ENCODE measurements at regions not wholly inside any gene's neighbourhood (a gene's known extent, or its start where the extent isn't known, plus 50 kb on each side); places are given as distances from the start of the nearest gene placed in this dataset.

GRCh38 chr6:81228912-81229555, 523.4 kb downstream of the TENT5A start:
- H3K4me3 ChIP-seq (ENCODE audit: low read depth, low read length) = no peak overlapping the region
- TF ChIP-seq CTCF (IDR thresholded peaks at IDR 0.05; ENCODE audit: insufficient read depth, low read length, poor library complexity, severe bottlenecking) = no peak
- no peak for DNase-seq (ENCODE audit: low read depth)
- no peaks in the 10 kb centered on the region for H3K27me3 ChIP-seq (ENCODE audit: control insufficient read depth, insufficient read depth, low read length)
- no peaks in the 10 kb centered on the region for H3K36me3 ChIP-seq (ENCODE audit: control insufficient read depth, insufficient read depth, low read length)

GRCh38 chr6:81226957-81227356, 525.5 kb downstream of the TENT5A start:
- no peak for TF ChIP-seq CTCF (IDR thresholded peaks at IDR 0.05; ENCODE audit: insufficient read depth, low read length, poor library complexity, severe bottlenecking)
- H3K27me3 ChIP-seq (ENCODE audit: control insufficient read depth, insufficient read depth, low read length) = no peaks in the 10 kb centered on the region
- DNase-seq (ENCODE audit: low read depth) = no peak
- H3K4me3 ChIP-seq (ENCODE audit: low read depth, low read length) = no peak overlapping the region
- H3K36me3 ChIP-seq (ENCODE audit: control insufficient read depth, insufficient read depth, low read length) = no peaks in the 10 kb centered on the region

- H3K4me3 ChIP-seq (ENCODE audit: low read depth, low read length) = no peak overlapping the region
- H3K27me3 ChIP-seq (ENCODE audit: control insufficient read depth, insufficient read depth, low read length) = no peaks in the 10 kb centered on the region
- DNase-seq (ENCODE audit: low read depth) = no peak
- no peaks in the 10 kb centered on the region for H3K36me3 ChIP-seq (ENCODE audit: control insufficient read depth, insufficient read depth, low read length)
- no peak for TF ChIP-seq CTCF (IDR thresholded peaks at IDR 0.05; ENCODE audit: insufficient read depth, low read length, poor library complexity, severe bottlenecking)
Measured at GRCh38 chr6:81216668-81217067, 535.8 kb downstream of the TENT5A start.

GRCh38 chr6:81215092-81215432, 537.4 kb downstream of the TENT5A start:
- TF ChIP-seq CTCF (IDR thresholded peaks at IDR 0.05; ENCODE audit: insufficient read depth, low read length, poor library complexity, severe bottlenecking) = no peak
- H3K4me3 ChIP-seq (ENCODE audit: low read depth, low read length) = no peak overlapping the region
- no peak for DNase-seq (ENCODE audit: low read depth)
- no peaks in the 10 kb centered on the region for H3K27me3 ChIP-seq (ENCODE audit: control insufficient read depth, insufficient read depth, low read length)
- H3K36me3 ChIP-seq (ENCODE audit: control insufficient read depth, insufficient read depth, low read length) = no peaks in the 10 kb centered on the region

GRCh38 chr6:81214414-81215091, 537.9 kb downstream of the TENT5A start:
- TF ChIP-seq CTCF (IDR thresholded peaks at IDR 0.05; ENCODE audit: insufficient read depth, low read length, poor library complexity, severe bottlenecking) = no peak
- DNase-seq (ENCODE audit: low read depth) = no peak

GRCh38 chr6:81204731-81205130, 547.8 kb downstream of the TENT5A start:
- H3K4me3 ChIP-seq (ENCODE audit: low read depth, low read length) = no peak overlapping the region
- no peak for DNase-seq (ENCODE audit: low read depth)
- no peaks in the 10 kb centered on the region for H3K36me3 ChIP-seq (ENCODE audit: control insufficient read depth, insufficient read depth, low read length)
- no peaks in the 10 kb centered on the region for H3K27me3 ChIP-seq (ENCODE audit: control insufficient read depth, insufficient read depth, low read length)
- no peak for TF ChIP-seq CTCF (IDR thresholded peaks at IDR 0.05; ENCODE audit: insufficient read depth, low read length, poor library complexity, severe bottlenecking)

More at GRCh38 chr6:81214414-81215091, 537.9 kb downstream of the TENT5A start:
- Histone ChIP-seq H3K27me3 (ENCODE audit: control insufficient read depth, insufficient read depth, low read length) (no peaks in the 10 kb centered on the region), H3K4me3 (ENCODE audit: low read depth, low read length) (no peak overlapping the region), H3K36me3 (ENCODE audit: control insufficient read depth, insufficient read depth, low read length) (no peaks in the 10 kb centered on the region)
